Endothelial cell of umbilical vein (primary cell): ENCODE measurements at regions not wholly inside any gene's neighbourhood (a gene's known extent, or its start where the extent isn't known, plus 50 kb on each side); places are given as distances from the start of the nearest gene placed in this dataset.

Experiments used
- BruUV-seq: library from RNA; stranded (reverse); fragments of 400-500 nt; replicated peaks from 2 replicates; lab custom pipeline; 2021; lab: Mats Ljungman, UMichigan
- CTCF ChIA-PET: fragments of 300-600, 350-600 bp; sonication (Branson Sonifier 250); formaldehyde crosslinking; loops from one replicate; lab custom pipeline; 2021; ENCODE audit warnings: antibody characterized with exemption, inconsistent platforms; lab: Charles Lee
- POLR2A ChIA-PET: fragments of 300-600, 350-600 bp; sonication (Branson Sonifier 250); formaldehyde crosslinking; loops from one replicate; lab custom pipeline; 2021; ENCODE audit warnings: antibody characterized with exemption, inconsistent platforms; lab: Charles Lee
- DNase-seq: peaks from one replicate; pipeline ENCODE4 v3.0.0-alpha.2; 2011; ENCODE audit warnings: low read depth, low spot score
- FAIRE-seq: peaks from 2 replicates; lab custom pipeline; 2011; peaks lifted over from hg19 to GRCh38; lab: Jason Lieb, UNC
- H2AFZ ChIP-seq: 2 replicates; pipeline ENCODE4 v1.6.0; 2012; ENCODE audit warnings: low read depth, low read length, control low read depth, inconsistent platforms
- H3K27ac ChIP-seq: 2 replicates; pipeline ENCODE4 v1.5.1; 2011; ENCODE audit warnings: low read depth, mild to moderate bottlenecking, control low read depth, low read length, moderate library complexity; ENCODE audit not compliant: insufficient read depth
- H3K27me3 ChIP-seq, 2 experiments: 2 replicates each; pipeline versions ENCODE4 v1.6.0 to v1.6.1; 2011; ENCODE audit warnings: low read length in 2 of 2, mixed read lengths in 1 of 2; ENCODE audit not compliant: control insufficient read depth in 2 of 2, insufficient read depth in 2 of 2
- H3K36me3 ChIP-seq, 2 experiments: 2 replicates in 1 of 2; 3 replicates in 1 of 2; pipeline ENCODE4 v1.5.1; 2011; ENCODE audit warnings: low read length in 2 of 2, mild to moderate bottlenecking in 1 of 2, moderate library complexity in 1 of 2; ENCODE audit not compliant: control insufficient read depth in 2 of 2, insufficient read depth in 2 of 2; ENCODE audit errors: extremely low read depth in 1 of 2
- H3K4me1 ChIP-seq: 3 replicates; pipeline ENCODE4 v1.5.1; 2011; ENCODE audit warnings: mild to moderate bottlenecking, low read length; ENCODE audit not compliant: control insufficient read depth, insufficient read depth; ENCODE audit errors: extremely low read depth
- H3K4me2 ChIP-seq: 2 replicates; pipeline ENCODE4 v1.6.1; 2011; ENCODE audit warnings: low read length, control low read depth, mixed read lengths; ENCODE audit not compliant: insufficient read depth
- H3K4me3 ChIP-seq, 3 experiments: fragments of 200-600 bp in 1 of 3; sonication (generic), shearing (Covaris generic) in 1 of 3; replicated peaks in 1 of 3; 2 replicates each; pipeline ENCODE4 v1.5.1; 2011 to 2016; ENCODE audit warnings: control low read depth in 3 of 3, low read length in 3 of 3, mild to moderate bottlenecking in 2 of 3, inconsistent platforms in 1 of 3, low read depth in 1 of 3, moderate library complexity in 1 of 3; ENCODE audit not compliant: insufficient read depth in 1 of 3
- H3K79me2 ChIP-seq: 2 replicates; pipeline ENCODE4 v1.6.0; 2012; ENCODE audit warnings: low read length, inconsistent platforms; ENCODE audit not compliant: control insufficient read depth, insufficient read depth
- H3K9ac ChIP-seq: replicated peaks from 2 replicates; pipeline ENCODE3; 2011; ENCODE audit warnings: low read length, control low read depth; ENCODE audit not compliant: insufficient read depth; ENCODE audit errors: extremely low read depth
- H3K9me1 ChIP-seq: replicated peaks from 3 replicates; pipeline ENCODE4 v1.6.0; 2011; ENCODE audit warnings: mild to moderate bottlenecking, low read length; ENCODE audit not compliant: control insufficient read depth, insufficient read depth; ENCODE audit errors: extremely low read depth
- H3K9me3 ChIP-seq: replicated peaks from 2 replicates; pipeline ENCODE4 v1.5.1; 2012; ENCODE audit warnings: low read length, inconsistent platforms; ENCODE audit not compliant: control insufficient read depth, insufficient read depth
- H4K20me1 ChIP-seq: replicated peaks from 2 replicates; pipeline ENCODE3; 2011; ENCODE audit warnings: mild to moderate bottlenecking, low read length; ENCODE audit not compliant: control insufficient read depth, insufficient read depth; ENCODE audit errors: extremely low read depth
- CTCF ChIP-seq, 2 donors: IDR thresholded peaks; 1 replicate in 1 of 2; 2 replicates in 1 of 2; pipeline ENCODE4 v1.5.1; 2011; ENCODE audit warnings: low read length in 2 of 2, mild to moderate bottlenecking in 2 of 2, moderate library complexity in 2 of 2, control low read depth in 1 of 2, inconsistent platforms in 1 of 2, low read depth in 1 of 2; ENCODE audit not compliant: insufficient read depth in 1 of 2; ENCODE audit errors: extremely low read depth in 1 of 2
- EZH2 ChIP-seq: IDR thresholded peaks from 2 replicates; pipeline ENCODE4 v1.6.1; 2012; ENCODE audit warnings: borderline replicate concordance, low read depth, mild to moderate bottlenecking, moderate library complexity, low read length, inconsistent platforms; ENCODE audit not compliant: severe bottlenecking
- FOS ChIP-seq: IDR thresholded peaks from 2 replicates; pipeline ENCODE4 v1.6.1; 2011; ENCODE audit warnings: mild to moderate bottlenecking, low read length, moderate library complexity, borderline replicate concordance; ENCODE audit not compliant: insufficient read depth
- GATA2 ChIP-seq: IDR thresholded peaks from 2 replicates; pipeline ENCODE4 v1.7.0; 2011; ENCODE audit warnings: low read depth, mild to moderate bottlenecking, moderate library complexity, mixed read lengths, low read length; ENCODE audit not compliant: insufficient read length, insufficient read depth
- JUN ChIP-seq: IDR thresholded peaks from 2 replicates; pipeline ENCODE4 v1.6.1; 2011; ENCODE audit warnings: borderline replicate concordance, low read depth; ENCODE audit not compliant: insufficient read length, insufficient read depth
- MAX ChIP-seq: IDR thresholded peaks from 2 replicates; pipeline ENCODE4 v1.6.1; 2011; ENCODE audit not compliant: insufficient read depth, insufficient read length
- MYC ChIP-seq: IDR thresholded peaks from one replicate; pipeline ENCODE4 v1.6.1; 2011; ENCODE audit warnings: mild to moderate bottlenecking, low read depth, low read length
- POLR2A ChIP-seq: IDR thresholded peaks from 2 replicates; pipeline ENCODE4 v1.6.1; 2012; ENCODE audit warnings: low read depth, mild to moderate bottlenecking, control low read depth, low read length
- POLR2AphosphoS5 ChIP-seq: IDR thresholded peaks from 2 replicates; pipeline ENCODE4 v1.6.1; 2012; ENCODE audit warnings: low read depth, mild to moderate bottlenecking, control low read depth, low read length, moderate library complexity; ENCODE audit not compliant: insufficient read depth
- dilution Hi-C: fragments of 300-500 bp; cut with MboI; formaldehyde crosslinking; loops from one replicate; pipeline ENCODE4 v1.15.0; 2019; ENCODE audit warnings: low sequenced_read_pairs; ENCODE audit not compliant: extremely low pct_ligation_motif_present
- intact Hi-C: fragments of 100-400 bp; cut with micrococcal nuclease; formaldehyde crosslinking; loops from one replicate; pipeline ENCODE4 v1.10.0; 2022

- no TSS peak for BruUV-seq
- peaks cover 4% of the 10 kb centered on the region for H3K4me1 ChIP-seq
- no peak overlapping the region for H3K27ac ChIP-seq
- ChIA-PET CTCF (interaction anchor here (0.9 to 1.9 kb wide), 8 partner anchors 8 to 795 kb away, joined by 3 to 6 read pairs (median 3); no protein-coding TSS in a partner anchor), POLR2A (no interaction called here)
- H2AFZ ChIP-seq, result no peak overlapping the region
- no peak overlapping the region for H3K4me2 ChIP-seq
- DNase-seq, result peak; percentile 56
- dilution Hi-C loops, result no loop called here
- no peak for FAIRE-seq
- H3K4me3 ChIP-seq, result no peak overlapping the region
- no peaks in the 10 kb centered on the region for H3K9me1 ChIP-seq
- TF ChIP-seq CTCF (IDR thresholded peaks at IDR 0.05; ENCODE audit: extremely low read depth in 1 of 2, insufficient read depth in 1 of 2, low read depth in 1 of 2, low read length in 2 of 2), result peak; percentile 15 to 31
- TF ChIP-seq MAX, result no peak
- H4K20me1 ChIP-seq, result no peaks in the 10 kb centered on the region
- intact Hi-C loops, result loop anchor here (1.0 to 5.0 kb wide), 7 partner anchors 54 to 961 kb away; no protein-coding TSS in a partner anchor
- H3K36me3 ChIP-seq, result no peaks in the 10 kb centered on the region
- H3K79me2 ChIP-seq, result no peaks in the 10 kb centered on the region
- no peaks in the 10 kb centered on the region for H3K27me3 ChIP-seq
- H3K9ac ChIP-seq, result no peak overlapping the region
- no peaks in the 10 kb centered on the region for H3K9me3 ChIP-seq
Measured at GRCh38 chr3:40921251-40921650, 278.1 kb upstream of the CTNNB1 start.

GRCh38 chr3:40923143-40923542 lies 276.2 kb upstream of the CTNNB1 start:
- peak; percentile 9 for TF ChIP-seq GATA2
- TF ChIP-seq JUN, result no peak
- no peak for TF ChIP-seq MAX
- TF ChIP-seq EZH2, result no peak
- TF ChIP-seq POLR2AphosphoS5, result no peak
- no peak for TF ChIP-seq POLR2A
- TF ChIP-seq MYC, result no peak
- peak; percentile 50 for TF ChIP-seq FOS
- no peak for TF ChIP-seq CTCF (IDR thresholded peaks at IDR 0.05; ENCODE audit: extremely low read depth in 1 of 2, insufficient read depth in 1 of 2, low read depth in 1 of 2, low read length in 2 of 2)
- Histone ChIP-seq H3K27ac (no peak overlapping the region), H3K27me3 (no peaks in the 10 kb centered on the region), H3K79me2 (no peaks in the 10 kb centered on the region), H2AFZ (peak overlapping the region; percentile 52), H3K36me3 (no peaks in the 10 kb centered on the region), H4K20me1 (no peaks in the 10 kb centered on the region), H3K4me3 (no peak overlapping the region), H3K9me1 (no peaks in the 10 kb centered on the region), H3K9me3 (no peaks in the 10 kb centered on the region), H3K9ac (no peak overlapping the region), H3K4me1 (peaks cover 4% of the 10 kb centered on the region), H3K4me2 (no peak overlapping the region)
- ChIA-PET POLR2A (no interaction called here), CTCF (no interaction called here)
- no TSS peak for BruUV-seq
- dilution Hi-C loops, result no loop called here
- FAIRE-seq (peak; percentile 8), DNase-seq (peak; percentile 59)
- intact Hi-C loops, result loop anchor here (5.0 kb wide), 3 partner anchors 299 to 959 kb away; no protein-coding TSS in a partner anchor
